ENCODE measurements at regions not wholly inside any gene's neighbourhood (a gene's known extent, or its start where the extent isn't known, plus 50 kb on each side); places are given as distances from the start of the nearest gene placed in this dataset.

DNA sequence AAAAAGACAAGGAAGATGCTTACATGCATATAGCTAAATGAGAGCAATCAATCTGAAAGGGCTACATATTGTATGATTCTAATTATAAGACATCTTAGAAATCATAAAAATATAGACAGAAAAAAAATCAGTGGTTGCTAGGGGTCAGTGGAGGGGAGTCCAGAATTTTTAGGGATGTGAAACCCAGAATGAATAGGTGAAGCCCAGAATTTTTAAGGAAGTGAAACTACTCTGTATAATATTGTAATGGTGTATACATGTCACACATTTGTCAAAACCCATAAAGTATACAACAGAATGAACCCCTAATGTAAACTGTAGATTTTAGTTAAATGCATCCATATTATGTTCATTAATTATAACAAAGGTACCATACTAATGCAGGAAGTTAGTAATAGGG is 713.2 kb downstream of the FLRT2 start:
- Histone ChIP-seq H2AFZ (ENCODE audit: low read length) (no peak overlapping the region), H3K4me1 (ENCODE audit: insufficient read depth, low read length) (no peaks in the 10 kb centered on the region), H3K36me3 (replicated peaks in 1 of 2; ENCODE audit: control insufficient read depth in 1 of 2, insufficient read depth in 2 of 2, low read length in 2 of 2) (no peaks in the 10 kb centered on the region), H3K27ac (ENCODE audit: extremely low read length, insufficient read depth, low read length) (no peak overlapping the region), H3K27me3 (ENCODE audit: control insufficient read depth in 1 of 2, insufficient read depth in 2 of 2, low read length in 2 of 2) (no peaks in the 10 kb centered on the region), H3K4me2 (ENCODE audit: low read depth, low read length) (no peak overlapping the region), H3K9me3 (ENCODE audit: low read length) (peaks cover 23% of the 10 kb centered on the region; the same call in 1 of the 2 replicates), H3K9ac (ENCODE audit: insufficient read depth, low read depth, low read length) (no peak overlapping the region), H4K20me1 (ENCODE audit: insufficient read depth, low read length) (no peaks in the 10 kb centered on the region), H3K79me2 (ENCODE audit: insufficient read depth, low read length) (no peaks in the 10 kb centered on the region), H3K4me3 (replicated peaks in 1 of 3; ENCODE audit: insufficient read depth in 1 of 3, low read depth in 2 of 3, low read length in 3 of 3) (no peak overlapping the region)
- intact Hi-C loops (cut with micrococcal nuclease; ENCODE audit: unreplicated experiment) (no loop called here), in situ Hi-C loops (cut with HindIII; ENCODE audit: extremely low pct_ligation_motif_present, low pct_unique_long_range_greater_than_20kb) (no loop called here)
- no TSS peak for BruUV-seq (replicated peaks)
- ChIA-PET CTCF (ENCODE audit: low intra/inter-chr PET ratio, low total read pairs) (no interaction called here), POLR2A (no interaction called here)
- TF ChIP-seq RXRB (CRISPR knock-in tag; IDR thresholded peaks at IDR 0.05; ENCODE audit: borderline replicate concordance) (no peak), POLR2G (IDR thresholded peaks at IDR 0.05; ENCODE audit: low read depth, low read length) (no peak), FLYWCH1 (CRISPR knock-in tag; IDR thresholded peaks at IDR 0.05) (no peak), ISL2 (CRISPR knock-in tag; IDR thresholded peaks at IDR 0.05) (no peak), ZNF644 (CRISPR knock-in tag; IDR thresholded peaks at IDR 0.05; ENCODE audit: low read depth) (no peak), U2AF2 (IDR thresholded peaks at IDR 0.05; ENCODE audit: low read depth, low read length) (no peak), SP140L (CRISPR knock-in tag; IDR thresholded peaks at IDR 0.05; ENCODE audit: borderline replicate concordance) (no peak), ZNF674 (CRISPR knock-in tag; IDR thresholded peaks at IDR 0.05; ENCODE audit: low read depth) (no peak), ZNF629 (CRISPR knock-in tag; conservative IDR thresholded peaks at IDR 0.05) (no peak), ZSCAN20 (CRISPR knock-in tag; IDR thresholded peaks at IDR 0.05; ENCODE audit: borderline replicate concordance) (no peak), ZNF263 (CRISPR knock-in tag; IDR thresholded peaks at IDR 0.05) (no peak), PLRG1 (conservative IDR thresholded peaks at IDR 0.05) (no peak), REXO4 (CRISPR knock-in tag; IDR thresholded peaks at IDR 0.05; ENCODE audit: borderline replicate concordance) (no peak), ZSCAN31 (CRISPR knock-in tag; IDR thresholded peaks at IDR 0.05; ENCODE audit: low read depth) (no peak), NPAS2 (CRISPR knock-in tag; IDR thresholded peaks at IDR 0.05; ENCODE audit: borderline replicate concordance) (no peak), TP53 (CRISPR knock-in tag; conservative IDR thresholded peaks at IDR 0.05) (no peak)
- TF ChIP-seq, protein P1, sequence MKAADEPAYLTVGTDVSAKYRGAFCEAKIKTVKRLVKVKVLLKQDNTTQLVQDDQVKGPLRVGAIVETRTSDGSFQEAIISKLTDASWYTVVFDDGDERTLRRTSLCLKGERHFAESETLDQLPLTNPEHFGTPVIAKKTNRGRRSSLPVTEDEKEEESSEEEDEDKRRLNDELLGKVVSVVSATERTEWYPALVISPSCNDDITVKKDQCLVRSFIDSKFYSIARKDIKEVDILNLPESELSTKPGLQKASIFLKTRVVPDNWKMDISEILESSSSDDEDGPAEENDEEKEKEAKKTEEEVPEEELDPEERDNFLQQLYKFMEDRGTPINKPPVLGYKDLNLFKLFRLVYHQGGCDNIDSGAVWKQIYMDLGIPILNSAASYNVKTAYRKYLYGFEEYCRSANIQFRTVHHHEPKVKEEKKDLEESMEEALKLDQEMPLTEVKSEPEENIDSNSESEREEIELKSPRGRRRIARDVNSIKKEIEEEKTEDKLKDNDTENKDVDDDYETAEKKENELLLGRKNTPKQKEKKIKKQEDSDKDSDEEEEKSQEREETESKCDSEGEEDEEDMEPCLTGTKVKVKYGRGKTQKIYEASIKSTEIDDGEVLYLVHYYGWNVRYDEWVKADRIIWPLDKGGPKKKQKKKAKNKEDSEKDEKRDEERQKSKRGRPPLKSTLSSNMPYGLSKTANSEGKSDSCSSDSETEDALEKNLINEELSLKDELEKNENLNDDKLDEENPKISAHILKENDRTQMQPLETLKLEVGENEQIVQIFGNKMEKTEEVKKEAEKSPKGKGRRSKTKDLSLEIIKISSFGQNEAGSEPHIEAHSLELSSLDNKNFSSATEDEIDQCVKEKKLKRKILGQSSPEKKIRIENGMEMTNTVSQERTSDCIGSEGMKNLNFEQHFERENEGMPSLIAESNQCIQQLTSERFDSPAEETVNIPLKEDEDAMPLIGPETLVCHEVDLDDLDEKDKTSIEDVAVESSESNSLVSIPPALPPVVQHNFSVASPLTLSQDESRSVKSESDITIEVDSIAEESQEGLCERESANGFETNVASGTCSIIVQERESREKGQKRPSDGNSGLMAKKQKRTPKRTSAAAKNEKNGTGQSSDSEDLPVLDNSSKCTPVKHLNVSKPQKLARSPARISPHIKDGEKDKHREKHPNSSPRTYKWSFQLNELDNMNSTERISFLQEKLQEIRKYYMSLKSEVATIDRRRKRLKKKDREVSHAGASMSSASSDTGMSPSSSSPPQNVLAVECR (CRISPR knock-in tag; IDR thresholded peaks at IDR 0.05; ENCODE audit: borderline replicate concordance) = no peak
- TF ChIP-seq, protein P2, sequence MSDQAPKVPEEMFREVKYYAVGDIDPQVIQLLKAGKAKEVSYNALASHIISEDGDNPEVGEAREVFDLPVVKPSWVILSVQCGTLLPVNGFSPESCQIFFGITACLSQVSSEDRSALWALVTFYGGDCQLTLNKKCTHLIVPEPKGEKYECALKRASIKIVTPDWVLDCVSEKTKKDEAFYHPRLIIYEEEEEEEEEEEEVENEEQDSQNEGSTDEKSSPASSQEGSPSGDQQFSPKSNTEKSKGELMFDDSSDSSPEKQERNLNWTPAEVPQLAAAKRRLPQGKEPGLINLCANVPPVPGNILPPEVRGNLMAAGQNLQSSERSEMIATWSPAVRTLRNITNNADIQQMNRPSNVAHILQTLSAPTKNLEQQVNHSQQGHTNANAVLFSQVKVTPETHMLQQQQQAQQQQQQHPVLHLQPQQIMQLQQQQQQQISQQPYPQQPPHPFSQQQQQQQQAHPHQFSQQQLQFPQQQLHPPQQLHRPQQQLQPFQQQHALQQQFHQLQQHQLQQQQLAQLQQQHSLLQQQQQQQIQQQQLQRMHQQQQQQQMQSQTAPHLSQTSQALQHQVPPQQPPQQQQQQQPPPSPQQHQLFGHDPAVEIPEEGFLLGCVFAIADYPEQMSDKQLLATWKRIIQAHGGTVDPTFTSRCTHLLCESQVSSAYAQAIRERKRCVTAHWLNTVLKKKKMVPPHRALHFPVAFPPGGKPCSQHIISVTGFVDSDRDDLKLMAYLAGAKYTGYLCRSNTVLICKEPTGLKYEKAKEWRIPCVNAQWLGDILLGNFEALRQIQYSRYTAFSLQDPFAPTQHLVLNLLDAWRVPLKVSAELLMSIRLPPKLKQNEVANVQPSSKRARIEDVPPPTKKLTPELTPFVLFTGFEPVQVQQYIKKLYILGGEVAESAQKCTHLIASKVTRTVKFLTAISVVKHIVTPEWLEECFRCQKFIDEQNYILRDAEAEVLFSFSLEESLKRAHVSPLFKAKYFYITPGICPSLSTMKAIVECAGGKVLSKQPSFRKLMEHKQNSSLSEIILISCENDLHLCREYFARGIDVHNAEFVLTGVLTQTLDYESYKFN (CRISPR knock-in tag; conservative IDR thresholded peaks at IDR 0.05) = no peak
- TF ChIP-seq, protein P3, sequence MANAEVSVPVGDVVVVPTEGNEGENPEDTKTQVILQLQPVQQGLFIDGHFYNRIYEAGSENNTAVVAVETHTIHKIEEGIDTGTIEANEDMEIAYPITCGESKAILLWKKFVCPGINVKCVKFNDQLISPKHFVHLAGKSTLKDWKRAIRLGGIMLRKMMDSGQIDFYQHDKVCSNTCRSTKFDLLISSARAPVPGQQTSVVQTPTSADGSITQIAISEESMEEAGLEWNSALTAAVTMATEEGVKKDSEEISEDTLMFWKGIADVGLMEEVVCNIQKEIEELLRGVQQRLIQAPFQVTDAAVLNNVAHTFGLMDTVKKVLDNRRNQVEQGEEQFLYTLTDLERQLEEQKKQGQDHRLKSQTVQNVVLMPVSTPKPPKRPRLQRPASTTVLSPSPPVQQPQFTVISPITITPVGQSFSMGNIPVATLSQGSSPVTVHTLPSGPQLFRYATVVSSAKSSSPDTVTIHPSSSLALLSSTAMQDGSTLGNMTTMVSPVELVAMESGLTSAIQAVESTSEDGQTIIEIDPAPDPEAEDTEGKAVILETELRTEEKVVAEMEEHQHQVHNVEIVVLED (CRISPR knock-in tag; IDR thresholded peaks at IDR 0.05; ENCODE audit: borderline replicate concordance) = no peak
- DNase-seq (ENCODE audit: low spot score) (no peak), ATAC-seq (no peak), FAIRE-seq (no peak)
